ENCODE measurements at regions not wholly inside any gene's neighbourhood (a gene's known extent, or its start where the extent isn't known, plus 50 kb on each side); places are given as distances from the start of the nearest gene placed in this dataset.

GRCh38 chr16:17970816-17971331, 365.7 kb downstream of the NPIPA8 start:
- TF ChIP-seq CTCF (IDR thresholded peaks at IDR 0.05) (no peak), EP300 (IDR thresholded peaks at IDR 0.05) (no peak)

All from ovary (tissue), 3 donors.